GM12864 (cell line): ENCODE measurements at regions not wholly inside any gene's neighbourhood (a gene's known extent, or its start where the extent isn't known, plus 50 kb on each side); places are given as distances from the start of the nearest gene placed in this dataset.

Source experiments
- DNase-seq: peaks from one replicate; pipeline ENCODE4 v3.0.0-alpha.2; 2011; ENCODE audit warnings: low read depth
- H3K4me3 ChIP-seq: 2 replicates; pipeline ENCODE4 v1.5.1; 2011; ENCODE audit warnings: mild to moderate bottlenecking, low read depth, low read length, control low read depth
- TF ChIP-seq, protein P1 (sequence below): IDR thresholded peaks from 2 replicates; pipeline ENCODE4 v1.5.1; 2011; ENCODE audit warnings: low read depth, mild to moderate bottlenecking, moderate library complexity, low read length, control low read depth, inconsistent platforms; ENCODE audit errors: missing control alignments

GRCh38 chr2:181235683-181236459 lies 221.3 kb upstream of the ITGA4 start:
- TF ChIP-seq, protein P1, sequence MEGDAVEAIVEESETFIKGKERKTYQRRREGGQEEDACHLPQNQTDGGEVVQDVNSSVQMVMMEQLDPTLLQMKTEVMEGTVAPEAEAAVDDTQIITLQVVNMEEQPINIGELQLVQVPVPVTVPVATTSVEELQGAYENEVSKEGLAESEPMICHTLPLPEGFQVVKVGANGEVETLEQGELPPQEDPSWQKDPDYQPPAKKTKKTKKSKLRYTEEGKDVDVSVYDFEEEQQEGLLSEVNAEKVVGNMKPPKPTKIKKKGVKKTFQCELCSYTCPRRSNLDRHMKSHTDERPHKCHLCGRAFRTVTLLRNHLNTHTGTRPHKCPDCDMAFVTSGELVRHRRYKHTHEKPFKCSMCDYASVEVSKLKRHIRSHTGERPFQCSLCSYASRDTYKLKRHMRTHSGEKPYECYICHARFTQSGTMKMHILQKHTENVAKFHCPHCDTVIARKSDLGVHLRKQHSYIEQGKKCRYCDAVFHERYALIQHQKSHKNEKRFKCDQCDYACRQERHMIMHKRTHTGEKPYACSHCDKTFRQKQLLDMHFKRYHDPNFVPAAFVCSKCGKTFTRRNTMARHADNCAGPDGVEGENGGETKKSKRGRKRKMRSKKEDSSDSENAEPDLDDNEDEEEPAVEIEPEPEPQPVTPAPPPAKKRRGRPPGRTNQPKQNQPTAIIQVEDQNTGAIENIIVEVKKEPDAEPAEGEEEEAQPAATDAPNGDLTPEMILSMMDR = no peak
- no peak overlapping the region for H3K4me3 ChIP-seq
- DNase-seq = peak; percentile 79

DNA sequence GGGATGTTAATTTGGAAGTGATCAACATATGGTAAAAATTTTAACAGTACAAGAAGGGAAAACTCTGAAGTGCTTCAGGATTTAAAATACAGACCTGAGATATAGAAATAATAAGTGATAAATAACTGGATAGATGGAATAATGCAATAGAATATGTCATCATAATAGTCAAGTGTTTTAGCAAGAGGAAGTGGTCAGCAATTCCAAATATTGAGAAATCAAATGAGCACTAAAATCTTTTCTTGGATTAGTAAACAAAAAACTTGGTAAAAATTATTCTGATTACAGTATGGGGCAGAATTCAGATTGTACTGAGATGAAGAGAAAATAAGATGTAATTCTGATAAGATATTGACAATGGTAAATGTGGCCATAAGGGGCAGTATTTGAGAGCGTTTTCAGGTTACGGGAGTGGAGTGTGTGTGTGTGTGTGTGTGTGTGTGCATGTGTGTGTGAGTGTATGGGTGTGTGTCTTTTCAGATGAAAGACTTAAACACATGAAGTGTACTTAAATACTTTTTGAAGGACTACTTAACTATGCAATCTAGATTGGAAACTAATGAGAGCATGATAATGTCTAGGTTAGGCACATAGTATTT lies 217.9 kb upstream of the ITGA4 start:
- no peak for DNase-seq
- H3K4me3 ChIP-seq = no peak overlapping the region
- TF ChIP-seq, protein P1 = peak; percentile 15

DNA sequence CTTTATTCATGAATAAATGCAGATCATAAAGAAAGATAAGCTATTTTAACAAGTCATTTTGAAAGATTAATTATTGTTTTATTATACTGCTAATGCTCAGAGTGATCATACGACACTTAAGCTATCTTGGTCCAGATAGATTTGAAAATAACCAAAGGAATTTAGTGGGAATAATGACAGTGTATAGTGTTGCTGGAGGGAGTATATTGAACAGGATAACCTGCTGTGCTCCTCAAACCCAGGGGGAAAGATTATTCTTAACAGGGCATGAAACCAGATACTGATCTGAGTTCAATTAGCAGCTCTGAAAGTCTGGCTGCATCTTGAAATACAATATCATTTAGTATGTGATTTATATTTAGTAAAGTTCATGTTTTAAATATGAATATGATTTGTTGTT lies 216.3 kb upstream of the ITGA4 start:
- TF ChIP-seq, protein P1 = no peak

DNA sequence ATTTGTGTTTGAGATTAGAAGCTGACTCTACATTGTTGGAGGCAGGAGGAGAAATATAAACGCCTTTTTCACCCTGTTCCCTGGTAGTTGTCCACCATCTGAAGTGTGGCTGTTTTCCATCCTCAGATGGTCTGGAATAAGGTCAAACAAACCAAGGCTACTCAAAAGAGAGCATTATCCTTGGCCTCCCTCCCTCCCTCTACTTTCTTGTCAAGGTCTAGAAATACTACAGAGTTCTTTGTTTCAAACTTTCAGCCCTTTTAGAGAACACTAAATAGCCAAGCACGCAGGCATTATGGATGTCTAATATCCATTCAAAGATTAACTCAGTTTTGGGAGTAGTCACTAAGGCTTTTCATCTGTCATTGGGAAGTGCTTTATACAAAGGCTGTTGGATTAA lies 215.8 kb upstream of the ITGA4 start:
- H3K4me3 ChIP-seq = no peak overlapping the region
- no peak for DNase-seq
- TF ChIP-seq, protein P1 = no peak

More for the DNA sequence above, 216.3 kb upstream of the ITGA4 start:
- no peak for DNase-seq
- no peak overlapping the region for H3K4me3 ChIP-seq

DNA sequence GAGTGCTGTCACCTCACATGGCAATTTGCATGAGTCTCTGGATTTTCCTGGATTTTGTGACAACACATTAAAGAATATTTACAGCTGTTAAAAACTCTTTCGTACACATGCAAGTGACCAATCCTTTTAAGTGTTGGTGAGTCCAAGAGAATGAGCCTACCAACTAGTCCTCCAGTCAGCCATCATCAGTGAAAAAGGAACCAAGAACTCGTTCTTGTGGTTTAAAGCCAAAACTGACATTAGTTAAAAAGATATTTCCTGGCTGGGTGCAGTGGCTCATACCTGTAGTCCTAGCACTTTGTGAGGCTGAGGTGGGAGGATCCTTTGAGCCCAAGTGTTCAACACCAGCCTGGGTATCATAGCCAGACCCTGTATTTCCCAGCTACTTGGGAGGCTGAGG lies 215.4 kb upstream of the ITGA4 start:
- H3K4me3 ChIP-seq = no peak overlapping the region
- peak; percentile 67 for DNase-seq
- TF ChIP-seq, protein P1 = no peak

DNA sequence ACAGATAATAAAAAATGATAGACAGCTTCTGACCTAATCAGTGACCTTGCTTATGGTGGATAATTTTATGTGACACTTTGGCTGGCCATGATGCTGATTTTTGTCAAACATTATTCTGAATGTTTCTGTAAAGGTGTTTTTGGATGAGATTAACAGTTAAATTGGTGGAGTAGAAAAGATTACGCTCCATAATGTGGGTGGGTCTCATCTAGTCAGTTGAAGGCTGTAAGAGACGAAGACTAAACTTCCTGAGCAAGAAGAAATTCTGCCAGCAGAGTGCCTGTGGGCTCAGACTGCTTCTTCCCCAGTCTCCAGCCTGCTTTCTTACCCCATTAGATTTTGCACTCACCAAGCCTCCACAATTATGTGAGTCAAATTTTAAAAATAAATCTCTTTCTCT lies 214.9 kb upstream of the ITGA4 start:
- DNase-seq = no peak
- TF ChIP-seq, protein P1 = no peak
- H3K4me3 ChIP-seq = no peak overlapping the region

DNA sequence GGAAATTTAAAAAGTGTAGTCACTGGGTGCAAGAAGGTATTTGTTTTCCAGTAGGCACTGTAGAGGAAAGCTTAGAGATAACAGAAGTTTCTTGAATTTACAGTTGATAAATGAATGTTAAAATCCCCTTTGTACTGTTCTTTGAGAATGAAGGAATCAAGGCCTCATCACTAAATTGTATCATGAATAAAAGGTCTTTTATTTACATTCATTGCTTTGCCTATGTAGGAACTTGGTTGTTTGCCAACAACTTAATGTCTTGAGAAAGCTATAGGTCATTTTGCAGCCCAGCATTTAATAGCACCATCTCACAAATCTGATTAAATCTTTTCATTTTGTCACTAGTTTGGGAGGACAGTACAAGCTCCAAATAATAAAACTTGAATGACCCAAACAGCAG lies 213.9 kb upstream of the ITGA4 start:
- TF ChIP-seq, protein P1 = no peak
- DNase-seq = no peak
- H3K4me3 ChIP-seq = no peak overlapping the region
